Gastroesophageal sphincter (tissue), 3 donors: ENCODE measurements at regions not wholly inside any gene's neighbourhood (a gene's known extent, or its start where the extent isn't known, plus 50 kb on each side); places are given as distances from the start of the nearest gene placed in this dataset.

Experiments
- POLR2A ChIP-seq, 2 donors: fragments of 450-650 bp; IDR thresholded peaks; one replicate each; pipeline ENCODE4 v1.6.1; 2017; ENCODE audit warnings: antibody characterized with exemption in 2 of 2, mild to moderate bottlenecking in 2 of 2, moderate library complexity in 1 of 2
- POLR2AphosphoS5 ChIP-seq: sonication (generic); formaldehyde crosslinking; IDR thresholded peaks from one replicate; pipeline ENCODE4 v1.6.1; 2017; ENCODE audit warnings: antibody characterized with exemption
- TF ChIP-seq, protein P1 (sequence below), 4 experiments: fragments of 200-600 bp in 2 of 4; fragments of 450-650 bp in 2 of 4; sonication (generic) in 1 of 4; IDR thresholded peaks; one replicate each; pipeline ENCODE4 v1.5.1; 2017 to 2019; ENCODE audit warnings: antibody characterized with exemption in 4 of 4, mild to moderate bottlenecking in 2 of 4, moderate library complexity in 2 of 4

DNA sequence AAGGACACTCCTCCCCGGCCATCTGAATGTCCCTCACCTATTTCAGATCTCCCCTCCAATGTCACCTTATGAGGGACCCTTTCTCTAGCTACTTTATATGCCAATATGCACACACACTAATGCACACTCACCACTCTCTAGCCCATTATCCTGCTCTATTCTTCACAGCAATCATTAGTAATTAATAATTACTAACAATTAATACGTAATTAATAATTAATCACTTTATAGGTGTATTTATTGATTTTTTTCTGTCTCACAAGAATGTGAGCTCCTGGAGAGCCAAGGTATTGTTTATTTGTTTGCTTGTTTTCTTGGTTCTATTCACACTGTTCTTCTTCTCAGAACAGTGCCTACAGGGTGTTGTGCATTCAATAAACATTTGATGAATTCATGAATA, 385.2 kb upstream of the DUSP10 start:
- TF ChIP-seq, protein P1, sequence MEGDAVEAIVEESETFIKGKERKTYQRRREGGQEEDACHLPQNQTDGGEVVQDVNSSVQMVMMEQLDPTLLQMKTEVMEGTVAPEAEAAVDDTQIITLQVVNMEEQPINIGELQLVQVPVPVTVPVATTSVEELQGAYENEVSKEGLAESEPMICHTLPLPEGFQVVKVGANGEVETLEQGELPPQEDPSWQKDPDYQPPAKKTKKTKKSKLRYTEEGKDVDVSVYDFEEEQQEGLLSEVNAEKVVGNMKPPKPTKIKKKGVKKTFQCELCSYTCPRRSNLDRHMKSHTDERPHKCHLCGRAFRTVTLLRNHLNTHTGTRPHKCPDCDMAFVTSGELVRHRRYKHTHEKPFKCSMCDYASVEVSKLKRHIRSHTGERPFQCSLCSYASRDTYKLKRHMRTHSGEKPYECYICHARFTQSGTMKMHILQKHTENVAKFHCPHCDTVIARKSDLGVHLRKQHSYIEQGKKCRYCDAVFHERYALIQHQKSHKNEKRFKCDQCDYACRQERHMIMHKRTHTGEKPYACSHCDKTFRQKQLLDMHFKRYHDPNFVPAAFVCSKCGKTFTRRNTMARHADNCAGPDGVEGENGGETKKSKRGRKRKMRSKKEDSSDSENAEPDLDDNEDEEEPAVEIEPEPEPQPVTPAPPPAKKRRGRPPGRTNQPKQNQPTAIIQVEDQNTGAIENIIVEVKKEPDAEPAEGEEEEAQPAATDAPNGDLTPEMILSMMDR (IDR thresholded peaks at IDR 0.05): no peak
- TF ChIP-seq POLR2AphosphoS5: no peak
- TF ChIP-seq POLR2A (IDR thresholded peaks at IDR 0.05): no peak
